HG03432 (cell line): ENCODE measurements at regions not wholly inside any gene's neighbourhood (a gene's known extent, or its start where the extent isn't known, plus 50 kb on each side); places are given as distances from the start of the nearest gene placed in this dataset.
"Not testable (repeated sequence)": the region's sequence is repeated elsewhere in the genome, so short reads cannot be mapped to it uniquely, and the experiment has no call there.

Experiments used
- ATAC-seq: cut with Tn5 transposase; IDR thresholded peaks from one replicate; pipeline ENCODE4 v1.9.1; 2021; ENCODE audit warnings: mild to moderate bottlenecking, moderate library complexity; ENCODE audit not compliant: unreplicated experiment

DNA sequence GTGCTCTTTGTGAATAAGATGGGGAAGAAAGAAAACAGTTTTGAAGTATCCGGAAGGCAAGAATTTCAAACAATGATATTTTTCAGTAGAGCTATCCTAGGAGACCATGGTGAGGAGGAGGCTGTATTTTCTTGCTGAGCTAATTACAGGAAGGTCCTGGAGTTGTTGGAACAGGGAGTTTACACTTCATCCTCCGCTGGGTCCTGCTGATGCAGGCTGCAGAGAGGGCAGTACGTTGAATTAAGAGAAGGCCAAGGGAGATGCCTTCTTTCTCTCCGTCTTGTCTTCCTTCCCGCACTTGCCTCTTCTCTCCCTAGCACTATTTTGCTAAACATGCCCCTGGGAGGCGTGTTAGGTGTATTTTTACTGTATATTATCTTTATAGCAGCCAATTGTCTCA is 60.0 kb upstream of the EDAR start:
- no peak for ATAC-seq

- ATAC-seq, result no peak
These were observed 59.1 kb upstream of the EDAR start for GRCh38 chr2:109048163-109048562.

- ATAC-seq, result not testable (repeated sequence)
These were observed 58.5 kb upstream of the EDAR start for GRCh38 chr2:109047569-109047968.

GRCh38 chr2:109046925-109047508 is 58.0 kb upstream of the EDAR start:
- ATAC-seq, result peak; percentile 96

GRCh38 chr2:109045505-109045904 is 56.5 kb upstream of the EDAR start:
- no peak for ATAC-seq

- ATAC-seq, result no peak
These were observed 50.0 kb upstream of the EDAR start for GRCh38 chr2:109038992-109039391.
